ENCODE measurements at regions not wholly inside any gene's neighbourhood (a gene's known extent, or its start where the extent isn't known, plus 50 kb on each side); places are given as distances from the start of the nearest gene placed in this dataset.

- no peak for TF ChIP-seq CTCF (IDR thresholded peaks at IDR 0.05; ENCODE audit: poor library complexity, severe bottlenecking)
- TF ChIP-seq TAF1 (IDR thresholded peaks at IDR 0.05; ENCODE audit: low read depth): no peak
- no peak for TF ChIP-seq REST (IDR thresholded peaks at IDR 0.05; ENCODE audit: borderline replicate concordance)
These were observed 178.2 kb upstream of the FRMPD4 start for GRCh38 chrX:11960031-11960430.

All from neural cell (in vitro differentiated cells).